Activated CD4-positive, alpha-beta T cell treated with anti-CD3 and anti-CD28 coated beads for 48 hours (primary cell): ENCODE measurements at regions not wholly inside any gene's neighbourhood (a gene's known extent, or its start where the extent isn't known, plus 50 kb on each side); places are given as distances from the start of the nearest gene placed in this dataset.

Experiments
- DNase-seq: peaks from one replicate; pipeline ENCODE4 v3.0.0-alpha.2; 2020

GRCh38 chr4:122309988-122310626 is 68.7 kb upstream of the ADAD1 start:
- DNase-seq = no peak

GRCh38 chr4:122313006-122313646 is 65.7 kb upstream of the ADAD1 start:
- DNase-seq = no peak

- no peak for DNase-seq
Observed at GRCh38 chr4:122326908-122327307, 51.9 kb upstream of the ADAD1 start.

- DNase-seq = no peak
Observed at GRCh38 chr4:122328893-122329292, 49.9 kb upstream of the ADAD1 start.
